HG02678 (cell line): ENCODE measurements at regions not wholly inside any gene's neighbourhood (a gene's known extent, or its start where the extent isn't known, plus 50 kb on each side); places are given as distances from the start of the nearest gene placed in this dataset.
A peak's percentile ranks its signal among the peaks of the same experiment; 100 is the strongest.
"Not testable (repeated sequence)": the region's sequence is repeated elsewhere in the genome, so short reads cannot be mapped to it uniquely, and the experiment has no call there.

Experiments
- ATAC-seq: cut with Tn5 transposase; IDR thresholded peaks from one replicate; pipeline ENCODE4 v1.9.1; 2021; ENCODE audit warnings: mild to moderate bottlenecking, moderate library complexity; ENCODE audit not compliant: unreplicated experiment

GRCh38 chr7:69185170-69185569 lies 413.1 kb upstream of the AUTS2 start:
- ATAC-seq = no peak

GRCh38 chr7:69186974-69187373 lies 411.3 kb upstream of the AUTS2 start:
- ATAC-seq = no peak

GRCh38 chr7:69187824-69188333 lies 410.4 kb upstream of the AUTS2 start:
- ATAC-seq = no peak

GRCh38 chr7:69189406-69189805 lies 408.9 kb upstream of the AUTS2 start:
- ATAC-seq = no peak

- ATAC-seq = no peak
Observed at GRCh38 chr7:69190025-69190424, 408.2 kb upstream of the AUTS2 start.

GRCh38 chr7:69190763-69191162 lies 407.5 kb upstream of the AUTS2 start:
- ATAC-seq = no peak

GRCh38 chr7:69192134-69192533 lies 406.1 kb upstream of the AUTS2 start:
- peak; percentile 87 for ATAC-seq

- ATAC-seq = no peak
Observed at GRCh38 chr7:69193061-69193460, 405.2 kb upstream of the AUTS2 start.

- no peak for ATAC-seq
Observed at GRCh38 chr7:69196593-69196992, 401.7 kb upstream of the AUTS2 start.

GRCh38 chr7:69198250-69198649 lies 400.0 kb upstream of the AUTS2 start:
- ATAC-seq = no peak

- ATAC-seq = no peak
Observed at GRCh38 chr7:69199041-69199440, 399.2 kb upstream of the AUTS2 start.

GRCh38 chr7:69199661-69200060 lies 398.6 kb upstream of the AUTS2 start:
- ATAC-seq = no peak

- no peak for ATAC-seq
Observed at GRCh38 chr7:69203871-69204270, 394.4 kb upstream of the AUTS2 start.

GRCh38 chr7:69204943-69205342 lies 393.3 kb upstream of the AUTS2 start:
- no peak for ATAC-seq

- ATAC-seq = no peak
Observed at GRCh38 chr7:69205581-69205980, 392.7 kb upstream of the AUTS2 start.

- no peak for ATAC-seq
Observed at GRCh38 chr7:69208276-69208675, 390.0 kb upstream of the AUTS2 start.

- ATAC-seq = peak; percentile 93
Observed at GRCh38 chr7:69208848-69209247, 389.4 kb upstream of the AUTS2 start.

GRCh38 chr7:69211336-69211735 lies 386.9 kb upstream of the AUTS2 start:
- ATAC-seq = no peak

GRCh38 chr7:69211739-69212138 lies 386.5 kb upstream of the AUTS2 start:
- ATAC-seq = peak; percentile 73

GRCh38 chr7:69213878-69214277 lies 384.4 kb upstream of the AUTS2 start:
- ATAC-seq = no peak

GRCh38 chr7:69215516-69215915 lies 382.8 kb upstream of the AUTS2 start:
- not testable (repeated sequence) for ATAC-seq

- no peak for ATAC-seq
Observed at GRCh38 chr7:69217516-69218350, 380.5 kb upstream of the AUTS2 start.

- no peak for ATAC-seq
Observed at GRCh38 chr7:69218576-69218975, 379.7 kb upstream of the AUTS2 start.
